SK-N-SH (cell line): ENCODE measurements at regions not wholly inside any gene's neighbourhood (a gene's known extent, or its start where the extent isn't known, plus 50 kb on each side); places are given as distances from the start of the nearest gene placed in this dataset.

ENCODE experiments used
- CTCF ChIA-PET: fragments of 300-600, 350-600 bp; formaldehyde crosslinking; extraction: SDS; loops from one replicate; lab custom pipeline; 2021; lab: Yijun Ruan, JAX
- POLR2A ChIA-PET: fragments of 350-600 bp; sonication (Branson Sonifier 250); formaldehyde crosslinking; extraction: SDS; loops from one replicate; lab custom pipeline; 2020; ENCODE audit warnings: antibody characterized with exemption, inconsistent platforms; lab: Yijun Ruan, JAX
- DNase-seq: peaks from one replicate; pipeline ENCODE4 v3.0.0; 2012
- H2AFZ ChIP-seq: fragments of 200-600 bp; sonication (generic); 2 replicates; pipeline ENCODE4 v1.8.1; 2016; ENCODE audit warnings: antibody characterized with exemption, mild to moderate bottlenecking, low read depth
- H3F3A ChIP-seq: fragments of 200-600 bp; sonication (generic); replicated peaks from 2 replicates; pipeline ENCODE3; 2016; ENCODE audit warnings: antibody characterized with exemption, mild to moderate bottlenecking; ENCODE audit not compliant: insufficient read depth
- H3K27ac ChIP-seq, 2 experiments: fragments of 200-500 bp in 1 of 2; fragments of 200-600 bp in 1 of 2; sonication (Bioruptor generic) in 1 of 2; sonication (generic), shearing (Covaris generic) in 1 of 2; 2 replicates each; pipeline versions ENCODE4 v1.5.1 to v1.6.1; 2014 to 2016; ENCODE audit warnings: low read depth in 2 of 2, inconsistent platforms in 1 of 2, low read length in 1 of 2, mild to moderate bottlenecking in 1 of 2, mixed read lengths in 1 of 2
- H3K27me3 ChIP-seq: fragments of 200-600 bp; sonication (generic), shearing (Covaris generic); 2 replicates; pipeline ENCODE4 v1.6.1; 2016; ENCODE audit warnings: mixed run types; ENCODE audit not compliant: insufficient read depth
- H3K36me3 ChIP-seq, 2 experiments: fragments of 200-500 bp in 1 of 2; fragments of 200-600 bp in 1 of 2; sonication (Bioruptor generic) in 1 of 2; sonication (generic) in 1 of 2; replicated peaks in 1 of 2; 2 replicates each; pipeline versions ENCODE3 to v1.5.1; 2014 to 2016; ENCODE audit warnings: low read length in 1 of 2, mild to moderate bottlenecking in 1 of 2; ENCODE audit not compliant: insufficient read depth in 2 of 2, control insufficient read depth in 1 of 2
- H3K4me1 ChIP-seq, 2 experiments: fragments of 200-500 bp in 1 of 2; fragments of 200-600 bp in 1 of 2; sonication (Bioruptor generic) in 1 of 2; sonication (generic), shearing (Covaris generic) in 1 of 2; 2 replicates each; pipeline versions ENCODE4 v1.5.1 to v1.6.1; 2014 to 2016; ENCODE audit warnings: low read depth in 1 of 2, low read length in 1 of 2, mixed run types in 1 of 2; ENCODE audit not compliant: insufficient read depth in 2 of 2, control insufficient read depth in 1 of 2
- H3K4me2 ChIP-seq: fragments of 200-600 bp; sonication (generic), shearing (Covaris generic); 2 replicates; pipeline ENCODE4 v1.6.1; 2017; ENCODE audit warnings: mixed run types
- H3K4me3 ChIP-seq, 2 experiments: fragments of 200-500 bp in 1 of 2; fragments of 200-600 bp in 1 of 2; sonication (Bioruptor generic) in 1 of 2; sonication (generic), shearing (Covaris generic) in 1 of 2; 2 replicates each; pipeline versions ENCODE4 v1.5.1 to v1.8.1; 2014 to 2016; ENCODE audit warnings: low read depth in 2 of 2, inconsistent platforms in 1 of 2, low read length in 1 of 2, mild to moderate bottlenecking in 1 of 2, mixed read lengths in 1 of 2, moderate library complexity in 1 of 2
- H3K79me2 ChIP-seq: fragments of 200-600 bp; sonication (generic); 2 replicates; pipeline ENCODE4 v1.8.1; 2017; ENCODE audit warnings: mild to moderate bottlenecking; ENCODE audit not compliant: insufficient read depth
- H3K9ac ChIP-seq: fragments of 200-600 bp; sonication (generic); 2 replicates; pipeline ENCODE4 v1.6.1; 2017; ENCODE audit warnings: mixed run types
- H3K9me2 ChIP-seq: fragments of 200-600 bp; sonication (generic); 2 replicates; pipeline ENCODE4 v1.6.1; 2017; ENCODE audit warnings: mixed run types
- H3K9me3 ChIP-seq: fragments of 200-600 bp; sonication (generic); 2 replicates; pipeline ENCODE4 v1.6.1; 2017; ENCODE audit warnings: mixed run types, mild to moderate bottlenecking, moderate library complexity
- H4K20me1 ChIP-seq: fragments of 200-600 bp; sonication (generic); 2 replicates; pipeline ENCODE4 v1.6.1; 2017; ENCODE audit warnings: mild to moderate bottlenecking, mixed run types; ENCODE audit not compliant: insufficient read depth
- EP300 ChIP-seq, 2 experiments: IDR thresholded peaks; 2 replicates each; pipeline versions ENCODE4 v1.4.0 to v1.6.1; 2012; ENCODE audit warnings: borderline replicate concordance in 1 of 2, low read depth in 1 of 2, low read length in 1 of 2
- FOSL2 ChIP-seq: IDR thresholded peaks from 2 replicates; pipeline ENCODE4 v1.4.0; 2012; ENCODE audit warnings: low read depth, mild to moderate bottlenecking, moderate library complexity, borderline replicate concordance
- FOXJ3 ChIP-seq: sonication (generic); formaldehyde crosslinking; IDR thresholded peaks from 2 replicates; pipeline ENCODE4 v1.5.1; 2020; ENCODE audit warnings: mild to moderate bottlenecking, missing genetic modification reagents
- FOXM1 ChIP-seq: IDR thresholded peaks from 2 replicates; pipeline ENCODE4 v1.4.0; 2012; ENCODE audit warnings: low read depth, mild to moderate bottlenecking
- GABPA ChIP-seq: IDR thresholded peaks from 2 replicates; pipeline ENCODE4 v1.4.0; 2012; ENCODE audit warnings: low read depth, mild to moderate bottlenecking
- GATA2 ChIP-seq: sonication (generic); formaldehyde crosslinking; IDR thresholded peaks from 2 replicates; pipeline ENCODE4 v1.5.0; 2020; ENCODE audit warnings: mild to moderate bottlenecking, missing genetic modification reagents
- MAX ChIP-seq: IDR thresholded peaks from 2 replicates; pipeline ENCODE4 v1.4.0; 2012; ENCODE audit warnings: low read depth
- MXI1 ChIP-seq: IDR thresholded peaks from 2 replicates; pipeline ENCODE4 v1.6.1; 2012; ENCODE audit warnings: mild to moderate bottlenecking, low read depth, low read length, improper control_type of control experiment
- PBX3 ChIP-seq: IDR thresholded peaks from 2 replicates; pipeline ENCODE4; 2012
- POLR2AphosphoS5 ChIP-seq: IDR thresholded peaks from 2 replicates; pipeline ENCODE4 v1.6.1; 2012; ENCODE audit warnings: low read depth, low read length
- RAD21 ChIP-seq: IDR thresholded peaks from 2 replicates; pipeline ENCODE4 v1.6.1; 2012; ENCODE audit warnings: mild to moderate bottlenecking, low read length
- RCOR1 ChIP-seq: fragments of 150-350 bp; IDR thresholded peaks from 2 replicates; pipeline ENCODE4 v1.6.1; 2017; ENCODE audit warnings: antibody characterized with exemption, low read length
- RFX5 ChIP-seq: IDR thresholded peaks from 2 replicates; pipeline ENCODE4 v1.6.1; 2012; ENCODE audit warnings: mild to moderate bottlenecking, improper control_type of control experiment, low read length
- RXRA ChIP-seq: IDR thresholded peaks from 2 replicates; pipeline ENCODE4 v1.4.0; 2012; ENCODE audit warnings: low read depth, mild to moderate bottlenecking, borderline replicate concordance
- SIN3A ChIP-seq: IDR thresholded peaks from 2 replicates; pipeline ENCODE4 v1.6.1; 2012; ENCODE audit warnings: low read depth, mild to moderate bottlenecking, low read length, moderate library complexity, borderline replicate concordance
- TCF12 ChIP-seq: IDR thresholded peaks from 2 replicates; pipeline ENCODE4 v1.4.0; 2012
- USF2 ChIP-seq: fragments of 150-350 bp; IDR thresholded peaks from 2 replicates; pipeline ENCODE4 v1.6.1; 2017; ENCODE audit warnings: antibody characterized with exemption, low read length, low read depth, borderline replicate concordance
- YY1 ChIP-seq: IDR thresholded peaks from 2 replicates; pipeline ENCODE4 v1.4.0; 2012; ENCODE audit warnings: low read depth, mild to moderate bottlenecking
- ZBTB33 ChIP-seq: IDR thresholded peaks from 2 replicates; pipeline ENCODE4 v1.4.0; 2012; ENCODE audit warnings: low read depth, borderline replicate concordance
- WGBS: methylation state at CpG from one replicate; pipeline ENCODE4 v1.1.6; 2017; ENCODE audit warnings: low lambda C conversion rate; 5-methylcytosine and 5-hydroxymethylcytosine counted together

GRCh38 chr11:38365274-38365673, 1767.2 kb upstream of the RAG2 start:
- POLR2A ChIA-PET = no interaction called here
- DNase-seq = no peak
- Histone ChIP-seq H2AFZ (no peak overlapping the region), H3K36me3 (no peaks in the 10 kb centered on the region), H4K20me1 (no peaks in the 10 kb centered on the region), H3K9me2 (no peaks in the 10 kb centered on the region), H3K9ac (no peak overlapping the region), H3K4me3 (no peak overlapping the region), H3K79me2 (no peaks in the 10 kb centered on the region), H3K27ac (no peak overlapping the region), H3K9me3 (no peaks in the 10 kb centered on the region), H3F3A (no peaks in the 10 kb centered on the region), H3K4me2 (no peak overlapping the region), H3K27me3 (no peaks in the 10 kb centered on the region), H3K4me1 (no peaks in the 10 kb centered on the region)
- TF ChIP-seq RXRA = no peak
- TF ChIP-seq RCOR1 = no peak
- TF ChIP-seq GATA2 (CRISPR knock-in tag) = no peak
- TF ChIP-seq USF2 = no peak
- TF ChIP-seq TCF12 = no peak
- TF ChIP-seq RAD21 = no peak
- no peak for TF ChIP-seq SIN3A
- TF ChIP-seq ZBTB33 = no peak
- TF ChIP-seq FOXJ3 (CRISPR knock-in tag) = no peak
- no peak for TF ChIP-seq MAX
- TF ChIP-seq YY1 = no peak
- no peak for TF ChIP-seq FOSL2
- TF ChIP-seq MXI1 = no peak
- CTCF ChIA-PET = no interaction called here
- WGBS = 15% methylated on average over 3 of the region's 3 CpGs

- ChIA-PET POLR2A (no interaction called here), CTCF (no interaction called here)
- Histone ChIP-seq H3K9ac (no peak overlapping the region), H2AFZ (no peak overlapping the region), H3K4me3 (no peak overlapping the region), H3K27me3 (no peaks in the 10 kb centered on the region), H3K9me2 (peaks cover 4% of the 10 kb centered on the region; the same call in 1 of the 2 replicates), H3F3A (peaks cover 3% of the 10 kb centered on the region), H3K9me3 (peaks cover 5% of the 10 kb centered on the region), H3K4me1 (no peaks in the 10 kb centered on the region), H3K27ac (no peak overlapping the region), H3K4me2 (no peak overlapping the region), H3K36me3 (no peaks in the 10 kb centered on the region), H3K79me2 (no peaks in the 10 kb centered on the region), H4K20me1 (no peaks in the 10 kb centered on the region)
- no peak for DNase-seq
- WGBS = 6% methylated on average over 2 of the region's 2 CpGs
- TF ChIP-seq RXRA (no peak), RCOR1 (no peak), FOXM1 (no peak), PBX3 (no peak), GABPA (no peak), USF2 (no peak), EP300 (IDR thresholded peaks at IDR 0.05; ENCODE audit: borderline replicate concordance in 1 of 2, low read depth in 1 of 2, low read length in 1 of 2) (no peak), MAX (no peak), FOXJ3 (CRISPR knock-in tag) (no peak), RFX5 (no peak), MXI1 (no peak), POLR2AphosphoS5 (no peak)
- TF ChIP-seq, all 33 proteins: peak for 0
Measured at GRCh38 chr11:38356255-38356654, 1758.2 kb upstream of the RAG2 start.
